Caco-2 (cell line): ENCODE measurements at regions not wholly inside any gene's neighbourhood (a gene's known extent, or its start where the extent isn't known, plus 50 kb on each side); places are given as distances from the start of the nearest gene placed in this dataset.

Experiments
- BruUV-seq: library from RNA; stranded (reverse); fragments of 400-500 nt; replicated peaks from 2 replicates; lab custom pipeline; 2021; lab: Mats Ljungman, UMichigan
- CTCF ChIA-PET: fragments of 300-600 bp; sonication (Branson Sonifier 250); formaldehyde crosslinking; loops from one replicate; lab custom pipeline; 2022; ENCODE audit warnings: antibody characterized with exemption; lab: Charles Lee
- POLR2A ChIA-PET: fragments of 300-600 bp; sonication (Branson Sonifier 250); formaldehyde crosslinking; loops from one replicate; lab custom pipeline; 2022; ENCODE audit warnings: antibody characterized with exemption; lab: Charles Lee
- DNase-seq, 2 experiments: peaks; one replicate each; pipeline versions ENCODE4 v3.0.0 to v3.0.0-alpha.2; 2020 to 2022
- H3K27me3 ChIP-seq: replicated peaks from 2 replicates; pipeline ENCODE4 v1.6.0; 2011; ENCODE audit warnings: low read length; ENCODE audit not compliant: control insufficient read depth, insufficient read depth
- H3K36me3 ChIP-seq: 2 replicates; pipeline ENCODE4 v1.5.1; 2011; ENCODE audit warnings: low read length; ENCODE audit not compliant: control insufficient read depth, insufficient read depth
- H3K4me1 ChIP-seq: fragments of 250-450 bp; sonication (Bioruptor Pico); 2 replicates; pipeline ENCODE4 v1.5.1; 2020; ENCODE audit warnings: mild to moderate bottlenecking
- H3K4me3 ChIP-seq: 2 replicates; pipeline ENCODE4 v1.5.1; 2011; ENCODE audit warnings: low read depth, mild to moderate bottlenecking, control low read depth, low read length
- H3K9me3 ChIP-seq: fragments of 250-450 bp; sonication (Bioruptor Pico); 2 replicates; pipeline ENCODE4 v1.5.1; 2020; ENCODE audit warnings: mild to moderate bottlenecking, moderate library complexity
- H3K27ac Mint-ChIP-seq: one replicate; pipeline ENCODE4 v1.8.0; 2022; ENCODE audit warnings: mixed read lengths; ENCODE audit not compliant: unreplicated experiment
- H3K27me3 Mint-ChIP-seq: one replicate; pipeline ENCODE4 v1.8.0; 2022; ENCODE audit warnings: mixed read lengths; ENCODE audit not compliant: insufficient read depth, unreplicated experiment
- H3K36me3 Mint-ChIP-seq: one replicate; pipeline ENCODE4 v1.8.0; 2022; ENCODE audit warnings: mild to moderate bottlenecking, mixed read lengths; ENCODE audit not compliant: insufficient read depth, unreplicated experiment
- H3K4me1 Mint-ChIP-seq: one replicate; pipeline ENCODE4 v1.8.0; 2022; ENCODE audit warnings: low read depth, mixed read lengths; ENCODE audit not compliant: unreplicated experiment
- H3K4me3 Mint-ChIP-seq: one replicate; pipeline ENCODE4 v1.8.0; 2022; ENCODE audit warnings: mild to moderate bottlenecking, moderate library complexity, mixed read lengths; ENCODE audit not compliant: unreplicated experiment
- H3K9me3 Mint-ChIP-seq: one replicate; pipeline ENCODE4 v1.8.0; 2022; ENCODE audit warnings: mixed read lengths; ENCODE audit not compliant: unreplicated experiment
- intact Hi-C: fragments of 100-400 bp; cut with micrococcal nuclease; formaldehyde crosslinking; loops from one replicate; pipeline ENCODE4 v1.10.0; 2022; ENCODE audit not compliant: unreplicated experiment
- TF ChIP-seq, protein P1 (sequence below), 2 experiments: fragments of 200-600 bp in 1 of 2; IDR thresholded peaks; 1 replicate in 1 of 2; 2 replicates in 1 of 2; pipeline versions ENCODE4 v1.5.1 to v1.8.0; 2011 to 2022; ENCODE audit warnings: antibody characterized with exemption in 1 of 2, control low read depth in 1 of 2, inconsistent platforms in 1 of 2, low read depth in 1 of 2, low read length in 1 of 2, mild to moderate bottlenecking in 1 of 2, moderate library complexity in 1 of 2; ENCODE audit not compliant: insufficient read depth in 1 of 2, severe bottlenecking in 1 of 2, unreplicated experiment in 1 of 2

DNA sequence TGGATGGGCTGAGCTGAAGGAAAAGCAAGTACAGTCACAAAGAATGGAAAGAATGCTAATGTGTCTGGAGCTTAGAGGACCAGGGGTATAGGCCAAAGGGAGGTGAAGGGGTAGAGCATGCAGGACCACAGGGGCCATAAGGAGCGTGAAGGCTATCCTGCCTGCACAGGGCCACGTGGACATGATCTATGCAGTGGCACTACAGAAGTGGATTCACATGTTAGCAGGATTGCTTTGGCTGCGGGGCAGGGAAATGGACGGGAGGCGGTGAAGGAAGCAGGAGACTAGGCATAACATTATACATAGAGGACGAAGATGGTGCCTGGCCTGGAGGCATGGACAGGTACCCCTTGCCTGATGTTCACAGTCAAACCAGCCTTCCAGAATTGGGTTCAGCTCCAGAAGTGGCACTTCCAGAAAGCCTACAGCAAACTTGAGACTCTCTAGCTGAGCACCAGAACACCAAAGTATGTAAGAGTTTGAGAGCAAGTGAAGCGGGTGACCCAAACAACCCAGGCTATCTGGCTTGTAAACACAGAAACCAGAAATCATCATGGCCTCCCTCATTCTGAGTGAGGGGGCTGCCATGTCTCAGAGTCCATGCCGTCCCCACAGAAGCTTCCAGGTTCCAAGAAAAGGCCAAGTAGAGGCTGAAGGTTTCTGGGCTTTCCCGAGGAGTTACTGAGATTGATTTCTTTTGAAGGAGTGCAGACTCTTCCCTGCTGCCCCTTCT, 135.5 kb upstream of the JUN start:
- DNase-seq: no peak
- H3K4me1 Mint-ChIP-seq: peaks cover 6% of the 10 kb centered on the region
- no peaks in the 10 kb centered on the region for H3K27me3 Mint-ChIP-seq
- Histone ChIP-seq H3K4me1 (no peaks in the 10 kb centered on the region), H3K4me3 (no peak overlapping the region), H3K9me3 (no peaks in the 10 kb centered on the region), H3K36me3 (no peaks in the 10 kb centered on the region), H3K27me3 (no peaks in the 10 kb centered on the region)
- H3K36me3 Mint-ChIP-seq: no peaks in the 10 kb centered on the region
- H3K9me3 Mint-ChIP-seq: peaks cover 9% of the 10 kb centered on the region
- no peak overlapping the region for H3K27ac Mint-ChIP-seq
- CTCF ChIA-PET: interaction anchor here (0.6 kb wide), 1 partner anchor 104 kb away, joined by 6 read pairs; no protein-coding TSS in a partner anchor
- no TSS peak for BruUV-seq
- POLR2A ChIA-PET: no interaction called here
- intact Hi-C loops: no loop called here
- H3K4me3 Mint-ChIP-seq: no peak overlapping the region
- TF ChIP-seq, protein P1, sequence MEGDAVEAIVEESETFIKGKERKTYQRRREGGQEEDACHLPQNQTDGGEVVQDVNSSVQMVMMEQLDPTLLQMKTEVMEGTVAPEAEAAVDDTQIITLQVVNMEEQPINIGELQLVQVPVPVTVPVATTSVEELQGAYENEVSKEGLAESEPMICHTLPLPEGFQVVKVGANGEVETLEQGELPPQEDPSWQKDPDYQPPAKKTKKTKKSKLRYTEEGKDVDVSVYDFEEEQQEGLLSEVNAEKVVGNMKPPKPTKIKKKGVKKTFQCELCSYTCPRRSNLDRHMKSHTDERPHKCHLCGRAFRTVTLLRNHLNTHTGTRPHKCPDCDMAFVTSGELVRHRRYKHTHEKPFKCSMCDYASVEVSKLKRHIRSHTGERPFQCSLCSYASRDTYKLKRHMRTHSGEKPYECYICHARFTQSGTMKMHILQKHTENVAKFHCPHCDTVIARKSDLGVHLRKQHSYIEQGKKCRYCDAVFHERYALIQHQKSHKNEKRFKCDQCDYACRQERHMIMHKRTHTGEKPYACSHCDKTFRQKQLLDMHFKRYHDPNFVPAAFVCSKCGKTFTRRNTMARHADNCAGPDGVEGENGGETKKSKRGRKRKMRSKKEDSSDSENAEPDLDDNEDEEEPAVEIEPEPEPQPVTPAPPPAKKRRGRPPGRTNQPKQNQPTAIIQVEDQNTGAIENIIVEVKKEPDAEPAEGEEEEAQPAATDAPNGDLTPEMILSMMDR (IDR thresholded peaks at IDR 0.05; ENCODE audit: insufficient read depth in 1 of 2, low read depth in 1 of 2, low read length in 1 of 2, severe bottlenecking in 1 of 2, unreplicated experiment in 1 of 2): no peak

DNA sequence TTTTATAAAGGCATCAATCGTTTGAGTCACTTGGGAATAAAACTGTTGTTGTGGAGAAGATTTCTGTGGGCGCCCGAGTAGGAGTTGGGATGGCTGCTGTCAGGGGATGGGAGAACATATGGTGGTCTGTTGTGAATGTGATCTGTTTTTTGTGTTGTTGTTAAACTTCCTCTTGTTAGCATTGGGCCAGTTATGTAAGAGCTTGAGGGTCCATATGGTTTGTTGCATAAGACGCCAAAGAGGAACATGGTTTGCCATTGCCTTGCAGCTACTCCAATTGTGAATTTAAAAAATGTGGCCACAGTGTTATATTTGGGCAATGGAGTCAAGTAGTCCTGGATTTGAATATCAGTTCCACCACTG, 136.1 kb upstream of the JUN start:
- BruUV-seq: no TSS peak
- Mint-ChIP-seq H3K27me3 (no peaks in the 10 kb centered on the region), H3K4me1 (peaks cover 6% of the 10 kb centered on the region), H3K9me3 (peaks cover 9% of the 10 kb centered on the region), H3K4me3 (no peak overlapping the region), H3K36me3 (no peaks in the 10 kb centered on the region), H3K27ac (no peak overlapping the region)
- Histone ChIP-seq H3K4me1 (no peaks in the 10 kb centered on the region), H3K9me3 (no peaks in the 10 kb centered on the region), H3K36me3 (no peaks in the 10 kb centered on the region), H3K27me3 (no peaks in the 10 kb centered on the region), H3K4me3 (no peak overlapping the region)
- no peak for DNase-seq
- POLR2A ChIA-PET: no interaction called here
- CTCF ChIA-PET: no interaction called here
- intact Hi-C loops: no loop called here
- TF ChIP-seq, protein P1 (IDR thresholded peaks at IDR 0.05; ENCODE audit: insufficient read depth in 1 of 2, low read depth in 1 of 2, low read length in 1 of 2, severe bottlenecking in 1 of 2, unreplicated experiment in 1 of 2): no peak

DNA sequence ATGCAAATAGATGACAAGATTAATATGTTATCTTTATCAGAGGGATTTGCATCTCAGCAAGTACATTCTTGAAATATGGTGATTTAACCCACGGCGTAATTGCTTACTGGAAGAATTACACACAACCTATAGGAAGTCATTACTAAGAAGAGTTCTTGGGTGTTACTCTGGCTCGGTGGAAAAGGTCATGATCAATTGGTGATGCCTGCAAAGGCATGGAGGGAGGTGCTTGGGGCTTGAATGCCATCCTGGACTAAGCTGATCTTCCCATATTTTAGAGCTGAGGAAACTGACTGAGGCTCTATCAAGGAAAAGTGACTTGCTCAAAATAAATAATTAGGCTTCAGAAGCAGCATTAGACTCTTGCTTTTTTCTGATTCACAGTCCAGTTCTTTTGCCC, 137.5 kb upstream of the JUN start:
- H3K4me3 ChIP-seq: no peak overlapping the region
- CTCF ChIA-PET: no interaction called here
- H3K9me3 Mint-ChIP-seq: peaks cover 9% of the 10 kb centered on the region
- no peaks in the 10 kb centered on the region for H3K4me1 ChIP-seq
- POLR2A ChIA-PET: no interaction called here
- no peaks in the 10 kb centered on the region for H3K27me3 ChIP-seq
- no peaks in the 10 kb centered on the region for H3K27me3 Mint-ChIP-seq
- intact Hi-C loops: no loop called here
- no peak overlapping the region for H3K27ac Mint-ChIP-seq
- no peak overlapping the region for H3K4me3 Mint-ChIP-seq
- H3K36me3 Mint-ChIP-seq: no peaks in the 10 kb centered on the region
- H3K4me1 Mint-ChIP-seq: peaks cover 6% of the 10 kb centered on the region
- no peak for DNase-seq
- TF ChIP-seq, protein P1 (IDR thresholded peaks at IDR 0.05; ENCODE audit: insufficient read depth in 1 of 2, low read depth in 1 of 2, low read length in 1 of 2, severe bottlenecking in 1 of 2, unreplicated experiment in 1 of 2): no peak
- no TSS peak for BruUV-seq
- no peaks in the 10 kb centered on the region for H3K36me3 ChIP-seq
- no peaks in the 10 kb centered on the region for H3K9me3 ChIP-seq
